ENCODE measurements at regions not wholly inside any gene's neighbourhood (a gene's known extent, or its start where the extent isn't known, plus 50 kb on each side); places are given as distances from the start of the nearest gene placed in this dataset.
"Not testable (repeated sequence)": the region's sequence is repeated elsewhere in the genome, so short reads cannot be mapped to it uniquely, and the experiment has no call there.

GRCh38 chr10:125228245-125228940 lies 68.0 kb upstream of the CTBP2 start:
- H3K9ac ChIP-seq (ENCODE audit: low read length); BruUV-seq (replicated peaks); H2AFZ ChIP-seq (ENCODE audit: low read depth, low read length, poor library complexity, severe bottlenecking); RAD21 ChIA-PET (ENCODE audit: low non-redundant PET in 1 of 2, low total read pairs in 2 of 2, uncharacterized antibody in 2 of 2, unreplicated experiment in 2 of 2); DNase-seq (ENCODE audit: low read depth, low spot score); H3K9me3 ChIP-seq (ENCODE audit: control insufficient read depth in 1 of 2, insufficient read depth in 1 of 2, low read depth in 1 of 2, low read length in 2 of 2); intact Hi-C loops (cut with micrococcal nuclease); ATAC-seq; H3K79me2 ChIP-seq (ENCODE audit: insufficient read depth, low read length); H4K20me1 ChIP-seq (ENCODE audit: insufficient read depth); H3K9me2 ChIP-seq (ENCODE audit: insufficient read depth); H3K27ac ChIP-seq (ENCODE audit: low read depth, low read length); H3K27me3 ChIP-seq (ENCODE audit: insufficient read depth, low read length); CTCF ChIA-PET; H3K4me3 ChIP-seq (replicated peaks in 1 of 2; ENCODE audit: low read depth in 1 of 2, low read length in 2 of 2); POLR2A ChIA-PET; H3K4me2 ChIP-seq (ENCODE audit: low read length); H3K36me3 ChIP-seq (ENCODE audit: control insufficient read depth in 1 of 2, insufficient read depth in 2 of 2, low read length in 2 of 2): not testable (repeated sequence)
- peaks cover 14 to 28% of the 10 kb centered on the region in 2 experiments for H3K4me1 ChIP-seq (ENCODE audit: control insufficient read depth in 1 of 2, insufficient read depth in 2 of 2, low read length in 2 of 2)

DNA sequence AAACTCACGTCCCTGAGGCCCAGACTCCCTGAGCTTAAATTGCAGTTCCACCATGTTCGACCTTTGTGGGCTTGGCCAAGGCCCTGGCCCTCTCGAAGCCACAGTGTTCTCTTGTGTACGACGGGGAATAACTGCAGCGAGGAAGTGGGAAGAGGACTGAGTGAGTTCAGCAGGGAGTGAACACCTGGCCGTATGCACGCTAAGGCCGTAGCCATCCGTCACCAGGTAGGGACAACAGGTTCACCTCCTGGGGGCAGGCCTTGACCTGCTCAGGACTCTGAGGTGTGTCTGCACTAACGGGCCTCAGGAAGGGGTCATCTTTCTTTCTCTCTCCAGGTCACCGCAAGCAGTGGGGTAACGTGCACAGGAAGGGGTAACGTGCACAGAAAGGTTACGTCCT lies 67.2 kb upstream of the CTBP2 start:
- ChIA-PET RAD21 (ENCODE audit: low non-redundant PET in 1 of 2, low total read pairs in 2 of 2, uncharacterized antibody in 2 of 2, unreplicated experiment in 2 of 2) (no interaction called here), CTCF (no interaction called here), POLR2A (no interaction called here)
- no peaks in the 10 kb centered on the region for H3K9me2 ChIP-seq (ENCODE audit: insufficient read depth)
- no peak overlapping the region for H2AFZ ChIP-seq (ENCODE audit: low read depth, low read length, poor library complexity, severe bottlenecking)
- no peaks in the 10 kb centered on the region for H3K9me3 ChIP-seq (ENCODE audit: control insufficient read depth in 1 of 2, insufficient read depth in 1 of 2, low read depth in 1 of 2, low read length in 2 of 2)
- H3K4me3 ChIP-seq (replicated peaks in 1 of 2; ENCODE audit: low read depth in 1 of 2, low read length in 2 of 2): no peak overlapping the region
- H3K9ac ChIP-seq (ENCODE audit: low read length): no peak overlapping the region
- no peaks in the 10 kb centered on the region for H4K20me1 ChIP-seq (ENCODE audit: insufficient read depth)
- H3K4me1 ChIP-seq (ENCODE audit: control insufficient read depth in 1 of 2, insufficient read depth in 2 of 2, low read length in 2 of 2): peaks cover 14 to 22% of the 10 kb centered on the region in 2 experiments
- DNase-seq (ENCODE audit: low read depth, low spot score) (no peak), ATAC-seq (no peak)
- H3K79me2 ChIP-seq (ENCODE audit: insufficient read depth, low read length): no peaks in the 10 kb centered on the region
- H3K27me3 ChIP-seq (ENCODE audit: insufficient read depth, low read length): 0 out of 2 replicates have a peak, but pooled peaks cover 3% of the 10 kb centered on the region
- intact Hi-C loops (cut with micrococcal nuclease): no loop called here
- H3K36me3 ChIP-seq (ENCODE audit: control insufficient read depth in 1 of 2, insufficient read depth in 2 of 2, low read length in 2 of 2): no peaks in the 10 kb centered on the region
- H3K4me2 ChIP-seq (ENCODE audit: low read length): no peak overlapping the region
- TF ChIP-seq CEBPB (IDR thresholded peaks at IDR 0.05; ENCODE audit: low read depth): no peak
- TF ChIP-seq ZBTB33 (IDR thresholded peaks at IDR 0.05; ENCODE audit: extremely low read depth, insufficient replicate concordance, low read length): no peak
- TF ChIP-seq EZH2phosphoT487 (IDR thresholded peaks at IDR 0.05; ENCODE audit: borderline replicate concordance): no peak
- no peak overlapping the region for H3K27ac ChIP-seq (ENCODE audit: low read depth, low read length)
- no TSS peak for BruUV-seq (replicated peaks)

Data from HCT116 (cell line).